Glutamatergic neuron (in vitro differentiated cells): ENCODE measurements at regions not wholly inside any gene's neighbourhood (a gene's known extent, or its start where the extent isn't known, plus 50 kb on each side); places are given as distances from the start of the nearest gene placed in this dataset.

Source experiments
- DNase-seq: peaks from one replicate; pipeline ENCODE4 v3.0.0; 2022
- H3K27ac Mint-ChIP-seq: one replicate; pipeline ENCODE4 v1.8.0; 2020; ENCODE audit warnings: mild to moderate bottlenecking, mixed read lengths, inconsistent platforms; ENCODE audit not compliant: unreplicated experiment
- H3K27me3 Mint-ChIP-seq: one replicate; pipeline ENCODE4 v1.8.0; 2020; ENCODE audit warnings: mild to moderate bottlenecking, moderate library complexity, mixed read lengths, inconsistent platforms; ENCODE audit not compliant: unreplicated experiment
- H3K36me3 Mint-ChIP-seq: one replicate; pipeline ENCODE4 v1.8.0; 2020; ENCODE audit warnings: mild to moderate bottlenecking, mixed read lengths, inconsistent platforms; ENCODE audit not compliant: unreplicated experiment
- H3K4me1 Mint-ChIP-seq: one replicate; pipeline ENCODE4 v1.8.0; 2020; ENCODE audit warnings: mild to moderate bottlenecking, low read depth, mixed read lengths, inconsistent platforms; ENCODE audit not compliant: unreplicated experiment
- H3K4me3 Mint-ChIP-seq: one replicate; pipeline ENCODE4 v1.8.0; 2020; ENCODE audit warnings: mild to moderate bottlenecking, mixed read lengths, inconsistent platforms; ENCODE audit not compliant: unreplicated experiment
- H3K9me3 Mint-ChIP-seq: one replicate; pipeline ENCODE4 v1.8.0; 2020; ENCODE audit warnings: mild to moderate bottlenecking, moderate library complexity, mixed read lengths, inconsistent platforms; ENCODE audit not compliant: unreplicated experiment
- CTCF ChIP-seq: fragments of 200-600 bp; sonication (generic); IDR thresholded peaks from one replicate; pipeline ENCODE4 v1.5.0; 2021; ENCODE audit not compliant: partially characterized antibody, unreplicated experiment

GRCh38 chrX:42415636-42416035 lies 362.3 kb downstream of the PPP1R2C start:
- H3K4me1 Mint-ChIP-seq, result no peaks in the 10 kb centered on the region
- no peaks in the 10 kb centered on the region for H3K27me3 Mint-ChIP-seq
- no peak for TF ChIP-seq CTCF
- H3K9me3 Mint-ChIP-seq, result no peaks in the 10 kb centered on the region
- peaks cover 4% of the 10 kb centered on the region for H3K36me3 Mint-ChIP-seq
- H3K27ac Mint-ChIP-seq, result no peak overlapping the region
- H3K4me3 Mint-ChIP-seq, result no peak overlapping the region
- DNase-seq, result no peak

GRCh38 chrX:42414057-42414456 lies 363.9 kb downstream of the PPP1R2C start:
- Mint-ChIP-seq H3K27me3 (no peaks in the 10 kb centered on the region), H3K36me3 (peaks cover 4% of the 10 kb centered on the region), H3K4me3 (no peak overlapping the region), H3K27ac (no peak overlapping the region), H3K4me1 (no peaks in the 10 kb centered on the region), H3K9me3 (no peaks in the 10 kb centered on the region)
- DNase-seq, result no peak
- no peak for TF ChIP-seq CTCF

- no peak for DNase-seq
- Mint-ChIP-seq H3K27me3 (peaks cover 4% of the 10 kb centered on the region), H3K27ac (no peak overlapping the region), H3K4me1 (no peaks in the 10 kb centered on the region), H3K4me3 (no peak overlapping the region), H3K36me3 (no peaks in the 10 kb centered on the region), H3K9me3 (no peaks in the 10 kb centered on the region)
- TF ChIP-seq CTCF, result no peak
Measured at GRCh38 chrX:42399632-42400024, 378.3 kb downstream of the PPP1R2C start.

- no peak for DNase-seq
- Mint-ChIP-seq H3K9me3 (no peaks in the 10 kb centered on the region), H3K36me3 (no peaks in the 10 kb centered on the region), H3K4me3 (no peak overlapping the region), H3K27ac (no peak overlapping the region), H3K4me1 (no peaks in the 10 kb centered on the region), H3K27me3 (peaks cover 4% of the 10 kb centered on the region)
- TF ChIP-seq CTCF, result no peak
Measured at GRCh38 chrX:42398967-42399631, 378.9 kb downstream of the PPP1R2C start.

- H3K9me3 Mint-ChIP-seq, result no peaks in the 10 kb centered on the region
- no peak overlapping the region for H3K4me3 Mint-ChIP-seq
- peaks cover 2% of the 10 kb centered on the region for H3K27me3 Mint-ChIP-seq
- no peaks in the 10 kb centered on the region for H3K36me3 Mint-ChIP-seq
- DNase-seq, result no peak
- no peak overlapping the region for H3K27ac Mint-ChIP-seq
- H3K4me1 Mint-ChIP-seq, result no peaks in the 10 kb centered on the region
- no peak for TF ChIP-seq CTCF
Measured at GRCh38 chrX:42396136-42396535, 381.8 kb downstream of the PPP1R2C start.
